ENCODE measurements at regions not wholly inside any gene's neighbourhood (a gene's known extent, or its start where the extent isn't known, plus 50 kb on each side); places are given as distances from the start of the nearest gene placed in this dataset.

DNA sequence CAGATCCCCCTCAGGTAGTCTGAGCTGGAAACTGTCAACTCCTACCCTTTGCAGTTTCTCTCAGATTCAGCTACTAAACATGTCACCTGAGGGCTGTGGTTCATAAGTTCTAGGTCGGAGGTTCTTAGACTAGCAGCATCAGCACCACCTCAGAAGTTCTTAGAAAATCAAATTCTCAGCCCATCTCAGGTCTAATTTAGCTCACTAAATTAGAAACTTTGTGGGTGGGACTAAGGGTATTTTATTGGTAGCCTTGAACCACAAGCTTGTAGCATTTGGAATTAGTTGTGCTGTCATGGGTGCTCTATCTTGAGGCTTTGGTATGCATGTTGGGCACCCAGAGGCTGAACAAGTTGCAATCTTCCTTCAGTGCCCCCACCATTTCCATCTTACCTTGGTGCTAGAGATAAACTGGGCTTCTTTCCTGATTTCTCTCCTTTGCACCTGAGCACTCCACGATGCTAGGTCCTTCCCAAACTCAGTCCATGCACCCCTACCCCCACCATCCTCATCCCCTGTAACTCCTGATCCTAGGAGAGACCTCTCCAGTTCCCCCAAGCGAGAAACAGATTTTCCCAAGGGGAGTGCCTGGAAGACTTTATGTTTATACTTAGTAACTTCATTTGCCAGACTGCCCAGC, 54.2 kb downstream of the S1PR1 start:
- H3K27me3 Mint-ChIP-seq: no peaks in the 10 kb centered on the region
- intact Hi-C loops (cut with DNase I, micrococcal nuclease): loop anchor here (1.0 to 10.0 kb wide), 11 partner anchors 53 to 912 kb away; partner anchors contain the start of gene SLC30A7 (in 1 of the 2)
- H3K36me3 Mint-ChIP-seq (ENCODE audit: low read depth): peaks cover 2% of the 10 kb centered on the region
- H3K4me1 Mint-ChIP-seq: peaks cover 86% of the 10 kb centered on the region
- peak overlapping the region; percentile 31 for H3K4me3 Mint-ChIP-seq
- DNase-seq (peak; percentile 49), ATAC-seq (peak; percentile 68)
- ChIA-PET CTCF (interaction anchor here (0.6 to 9.6 kb wide), 26 partner anchors 9 to 441 kb away, joined by 3 to 98 read pairs (median 5); no protein-coding TSS in a partner anchor), POLR2A (interaction anchor here (0.8 to 1.7 kb wide), 10 partner anchors 19 to 353 kb away, joined by 3 to 10 read pairs (median 6); no protein-coding TSS in a partner anchor)
- peak overlapping the region; percentile 94 for H3K27ac Mint-ChIP-seq
- H3K9me3 Mint-ChIP-seq (ENCODE audit: low read depth): no peaks in the 10 kb centered on the region

DNA sequence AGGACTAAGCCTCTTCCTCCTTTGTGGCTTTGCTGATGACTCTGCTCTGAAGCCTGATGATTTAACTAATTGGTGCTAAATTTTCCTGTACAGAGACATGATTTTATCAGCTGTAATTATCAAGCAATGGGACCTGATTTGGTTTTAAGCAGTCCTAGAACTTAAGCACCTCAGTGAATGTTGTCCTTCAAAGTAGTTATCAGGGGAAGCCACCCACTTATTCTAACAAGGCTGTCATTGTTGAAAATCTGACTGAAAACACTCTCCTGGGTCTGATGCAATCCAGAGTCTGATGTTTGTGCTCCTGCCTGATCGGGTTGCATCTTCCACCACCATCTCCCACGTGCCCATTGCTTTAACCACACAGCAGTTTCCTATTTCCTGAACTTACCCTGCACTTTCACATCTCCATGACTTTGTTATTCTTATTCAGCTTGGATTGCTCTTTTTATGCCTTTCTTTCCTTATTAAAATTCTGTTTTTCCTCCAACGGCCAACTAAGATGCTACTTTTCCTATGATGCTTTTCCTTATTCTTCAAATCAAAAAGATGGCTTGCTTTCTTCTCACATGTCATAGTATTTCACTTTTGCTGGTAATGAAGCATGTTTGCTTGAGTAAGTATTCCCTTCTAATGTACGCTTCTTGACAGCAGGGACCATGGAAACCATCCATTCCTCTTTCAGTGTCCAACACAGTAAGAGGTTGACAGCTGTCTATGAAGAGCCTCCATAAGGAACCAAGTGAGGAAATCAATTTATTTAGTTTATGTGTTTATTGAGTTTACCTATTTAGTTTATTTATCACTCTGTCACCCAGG, 55.0 kb downstream of the S1PR1 start:
- ChIA-PET POLR2A (interaction anchor here (1.0 to 1.7 kb wide), 7 partner anchors 18 to 353 kb away, joined by 3 to 9 read pairs (median 6); no protein-coding TSS in a partner anchor), CTCF (interaction anchor here (0.8 to 9.6 kb wide), 17 partner anchors 13 to 391 kb away, joined by 3 to 98 read pairs (median 6); no protein-coding TSS in a partner anchor)
- DNase-seq: peak; percentile 80
- H3K4me3 Mint-ChIP-seq: peak overlapping the region; percentile 27
- H3K36me3 Mint-ChIP-seq (ENCODE audit: low read depth): no peaks in the 10 kb centered on the region
- H3K27ac Mint-ChIP-seq: peak overlapping the region; percentile 94
- no peaks in the 10 kb centered on the region for H3K27me3 Mint-ChIP-seq
- ATAC-seq: peak; percentile 51
- peaks cover 82% of the 10 kb centered on the region for H3K4me1 Mint-ChIP-seq
- H3K9me3 Mint-ChIP-seq (ENCODE audit: low read depth): no peaks in the 10 kb centered on the region
- intact Hi-C loops (cut with DNase I, micrococcal nuclease): loop anchor here (1.0 to 10.0 kb wide), 11 partner anchors 53 to 913 kb away; partner anchors contain the start of gene SLC30A7 (in 1 of the 2)

DNA sequence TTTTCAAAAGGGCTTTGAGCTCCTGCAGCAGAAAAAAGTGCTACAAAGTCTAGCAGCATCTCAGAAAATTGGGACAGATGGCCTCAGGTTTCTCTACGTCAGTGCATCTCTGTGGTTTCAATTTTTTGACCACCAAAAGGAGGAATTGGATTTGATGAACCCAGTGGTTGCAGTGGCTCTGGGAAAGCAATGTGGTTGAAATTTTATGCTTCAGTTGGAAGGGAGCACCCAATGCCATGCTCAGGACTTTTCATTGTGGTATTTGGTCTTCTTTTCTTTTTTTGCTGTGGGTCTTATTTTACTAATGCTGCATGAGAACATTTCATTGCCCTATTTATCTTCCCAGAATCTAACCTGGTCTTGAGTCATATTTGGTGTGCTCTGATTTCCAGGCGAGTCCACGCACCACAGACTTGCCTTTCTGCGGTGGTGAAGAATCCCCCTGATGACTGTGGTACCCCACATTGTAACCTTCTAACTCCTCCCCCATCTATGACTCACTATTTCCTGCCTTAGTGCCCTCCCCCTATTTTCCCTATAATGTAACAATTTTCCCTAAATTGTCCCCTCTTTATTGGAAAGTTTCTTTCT, 56.7 kb downstream of the S1PR1 start:
- POLR2A ChIA-PET: no interaction called here
- Mint-ChIP-seq H3K9me3 (ENCODE audit: low read depth) (no peaks in the 10 kb centered on the region), H3K4me1 (peaks cover 83% of the 10 kb centered on the region), H3K36me3 (ENCODE audit: low read depth) (no peaks in the 10 kb centered on the region), H3K27me3 (no peaks in the 10 kb centered on the region), H3K4me3 (peak overlapping the region; percentile 43), H3K27ac (peak overlapping the region; percentile 82)
- peak; percentile 25 for ATAC-seq
- DNase-seq: peak; percentile 79
- CTCF ChIA-PET: interaction anchor here (0.6 to 9.6 kb wide), 8 partner anchors 10 to 399 kb away, joined by 3 to 98 read pairs (median 4); partner anchors contain the start of gene EXTL2
- intact Hi-C loops (cut with DNase I, micrococcal nuclease): loop anchor here (1.0 to 10.0 kb wide), 4 partner anchors 16 to 849 kb away; no protein-coding TSS in a partner anchor

DNA sequence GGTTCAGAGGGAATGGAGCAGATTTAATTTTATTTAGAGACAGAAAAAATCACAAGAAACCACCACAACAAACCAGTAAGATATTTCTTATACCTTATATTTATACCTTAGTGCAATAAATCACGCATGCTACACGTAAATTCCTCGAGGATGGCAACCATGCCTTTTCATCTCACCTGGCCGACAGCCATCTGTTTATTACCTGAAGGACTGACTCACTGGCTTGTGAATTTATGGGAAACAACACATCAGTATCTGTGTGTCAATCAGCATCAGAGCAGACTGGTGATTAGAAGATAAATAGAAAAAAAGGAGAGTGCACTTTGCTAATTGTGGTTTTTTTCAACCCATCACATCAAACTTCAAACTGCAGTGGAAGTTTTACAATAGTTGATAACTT, 58.4 kb downstream of the S1PR1 start:
- Mint-ChIP-seq H3K27ac (peak overlapping the region; percentile 23), H3K36me3 (ENCODE audit: low read depth) (no peaks in the 10 kb centered on the region), H3K4me3 (no peak overlapping the region), H3K27me3 (no peaks in the 10 kb centered on the region), H3K9me3 (ENCODE audit: low read depth) (no peaks in the 10 kb centered on the region), H3K4me1 (peaks cover 73% of the 10 kb centered on the region)
- CTCF ChIA-PET: interaction anchor here (0.8 to 2.0 kb wide), 3 partner anchors 12 to 401 kb away, joined by 3 to 4 read pairs (median 4); partner anchors contain the start of gene EXTL2
- no peak for DNase-seq
- no peak for ATAC-seq
- intact Hi-C loops (cut with DNase I, micrococcal nuclease): loop anchor here (10.0 kb wide), 1 partner anchor 850 kb away; no protein-coding TSS in a partner anchor
- POLR2A ChIA-PET: no interaction called here

DNA sequence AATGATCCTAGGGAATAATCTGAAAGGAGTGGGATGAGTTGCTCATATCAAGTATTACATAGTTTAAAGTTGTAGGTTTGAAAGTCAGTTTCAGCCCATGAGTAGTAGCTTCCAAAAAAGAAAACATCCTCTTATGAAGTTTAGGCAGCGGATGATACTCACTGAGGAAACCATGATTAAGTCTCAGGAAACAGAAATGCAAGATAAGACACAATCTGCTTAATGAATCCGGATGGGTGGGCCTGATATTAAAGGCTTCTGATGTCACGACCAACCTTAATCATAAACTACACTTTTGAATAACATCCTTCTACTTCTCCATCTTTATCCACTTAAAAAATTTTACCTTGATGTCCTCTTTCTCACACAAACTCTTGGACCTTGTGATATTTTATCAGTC, 61.8 kb downstream of the S1PR1 start:
- Mint-ChIP-seq H3K36me3 (ENCODE audit: low read depth) (no peaks in the 10 kb centered on the region), H3K4me3 (no peak overlapping the region), H3K27ac (peak overlapping the region; percentile 14), H3K9me3 (ENCODE audit: low read depth) (no peaks in the 10 kb centered on the region), H3K4me1 (peaks cover 42% of the 10 kb centered on the region), H3K27me3 (no peaks in the 10 kb centered on the region)
- ATAC-seq (no peak), DNase-seq (no peak)
- ChIA-PET CTCF (interaction anchor here (1.0 to 1.7 kb wide), 3 partner anchors 10 to 120 kb away, joined by 3 to 4 read pairs (median 3); no protein-coding TSS in a partner anchor), POLR2A (no interaction called here)
- intact Hi-C loops (cut with DNase I, micrococcal nuclease): loop anchor here (10.0 kb wide), 1 partner anchor 854 kb away; no protein-coding TSS in a partner anchor

DNA sequence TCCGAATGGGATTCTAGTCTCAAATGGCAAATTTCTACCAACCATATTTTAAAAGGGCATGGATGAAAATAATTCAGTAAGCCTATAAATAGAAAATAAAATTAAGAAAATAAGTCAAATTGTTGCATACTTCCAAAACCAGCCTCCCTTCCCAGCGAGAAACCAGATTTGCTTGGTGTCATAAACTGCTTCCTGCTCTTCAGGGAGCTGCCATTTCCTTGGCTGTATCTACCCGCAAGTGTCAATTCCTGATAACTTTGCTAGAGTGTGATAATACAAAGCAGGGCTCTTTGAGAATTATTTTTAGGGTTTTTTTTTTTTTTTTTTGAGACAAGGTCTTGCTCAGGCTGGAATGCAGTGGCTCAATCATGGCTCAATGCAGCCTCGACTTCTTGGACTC, 62.3 kb downstream of the S1PR1 start:
- no peak overlapping the region for H3K27ac Mint-ChIP-seq
- CTCF ChIA-PET: interaction anchor here (1.0 to 2.3 kb wide), 5 partner anchors 9 to 120 kb away, joined by 3 to 25 read pairs (median 4); no protein-coding TSS in a partner anchor
- H3K9me3 Mint-ChIP-seq (ENCODE audit: low read depth): no peaks in the 10 kb centered on the region
- H3K36me3 Mint-ChIP-seq (ENCODE audit: low read depth): no peaks in the 10 kb centered on the region
- ATAC-seq: no peak
- H3K4me3 Mint-ChIP-seq: no peak overlapping the region
- intact Hi-C loops (cut with DNase I, micrococcal nuclease): loop anchor here (10.0 kb wide), 1 partner anchor 854 kb away; no protein-coding TSS in a partner anchor
- H3K27me3 Mint-ChIP-seq: no peaks in the 10 kb centered on the region
- no peak for DNase-seq
- POLR2A ChIA-PET: no interaction called here
- H3K4me1 Mint-ChIP-seq: peaks cover 37% of the 10 kb centered on the region

DNA sequence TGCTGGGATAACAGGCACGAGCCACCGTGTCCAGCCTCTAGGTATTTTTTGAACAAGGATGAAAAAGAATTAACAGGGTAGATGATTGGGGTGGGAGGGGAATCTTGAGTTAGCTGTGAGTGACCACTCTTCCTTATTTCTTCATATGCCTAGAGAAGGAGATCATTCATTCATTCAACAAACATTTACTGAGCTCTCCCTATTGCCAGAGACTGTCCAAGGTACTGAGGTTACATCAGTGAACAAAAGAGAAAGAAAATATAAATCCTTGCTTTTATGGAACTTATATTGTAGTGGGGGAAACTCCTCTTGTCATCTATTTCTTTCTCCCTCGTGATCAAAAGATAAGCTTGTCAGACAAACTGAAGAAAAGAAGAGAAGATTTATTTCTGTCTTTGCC, 62.9 kb downstream of the S1PR1 start:
- Mint-ChIP-seq H3K27ac (no peak overlapping the region), H3K36me3 (ENCODE audit: low read depth) (no peaks in the 10 kb centered on the region), H3K9me3 (ENCODE audit: low read depth) (no peaks in the 10 kb centered on the region), H3K27me3 (no peaks in the 10 kb centered on the region), H3K4me1 (peaks cover 37% of the 10 kb centered on the region), H3K4me3 (no peak overlapping the region)
- ChIA-PET POLR2A (interaction anchor here (0.7 kb wide), 1 partner anchor 187 kb away, joined by 3 read pairs; no protein-coding TSS in a partner anchor), CTCF (interaction anchor here (0.8 to 2.3 kb wide), 7 partner anchors 9 to 379 kb away, joined by 3 to 25 read pairs (median 4); no protein-coding TSS in a partner anchor)
- intact Hi-C loops (cut with DNase I, micrococcal nuclease): loop anchor here (10.0 kb wide), 1 partner anchor 855 kb away; no protein-coding TSS in a partner anchor
- DNase-seq (no peak), ATAC-seq (no peak)

DNA sequence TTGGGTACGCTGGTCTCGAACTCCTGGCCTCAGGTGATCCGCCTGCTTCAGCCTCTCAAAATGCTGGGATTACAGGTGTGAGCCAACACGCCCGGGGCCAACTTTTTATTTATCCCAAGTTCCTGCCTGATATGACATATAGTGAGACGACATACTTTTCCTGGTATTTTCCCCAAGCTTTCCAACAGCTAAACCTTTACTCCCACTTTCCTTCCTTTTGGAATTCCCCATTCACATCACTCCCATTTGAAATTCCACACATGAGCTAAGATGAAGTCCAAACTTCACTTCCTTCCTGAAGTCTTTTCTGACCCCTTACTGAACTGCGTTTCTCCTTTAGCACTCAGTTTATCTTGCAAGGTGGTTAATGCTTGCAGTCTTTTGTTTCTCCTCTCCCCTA, 64.1 kb downstream of the S1PR1 start:
- DNase-seq (no peak), ATAC-seq (no peak)
- H3K36me3 Mint-ChIP-seq (ENCODE audit: low read depth): no peaks in the 10 kb centered on the region
- intact Hi-C loops (cut with DNase I, micrococcal nuclease): no loop called here
- peaks cover 25% of the 10 kb centered on the region for H3K4me1 Mint-ChIP-seq
- H3K9me3 Mint-ChIP-seq (ENCODE audit: low read depth): no peaks in the 10 kb centered on the region
- ChIA-PET CTCF (interaction anchor here (1.2 to 2.3 kb wide), 2 partner anchors 9 to 392 kb away, joined by 3 to 25 read pairs; no protein-coding TSS in a partner anchor), POLR2A (no interaction called here)
- H3K27ac Mint-ChIP-seq: no peak overlapping the region
- H3K4me3 Mint-ChIP-seq: no peak overlapping the region
- no peaks in the 10 kb centered on the region for H3K27me3 Mint-ChIP-seq

DNA sequence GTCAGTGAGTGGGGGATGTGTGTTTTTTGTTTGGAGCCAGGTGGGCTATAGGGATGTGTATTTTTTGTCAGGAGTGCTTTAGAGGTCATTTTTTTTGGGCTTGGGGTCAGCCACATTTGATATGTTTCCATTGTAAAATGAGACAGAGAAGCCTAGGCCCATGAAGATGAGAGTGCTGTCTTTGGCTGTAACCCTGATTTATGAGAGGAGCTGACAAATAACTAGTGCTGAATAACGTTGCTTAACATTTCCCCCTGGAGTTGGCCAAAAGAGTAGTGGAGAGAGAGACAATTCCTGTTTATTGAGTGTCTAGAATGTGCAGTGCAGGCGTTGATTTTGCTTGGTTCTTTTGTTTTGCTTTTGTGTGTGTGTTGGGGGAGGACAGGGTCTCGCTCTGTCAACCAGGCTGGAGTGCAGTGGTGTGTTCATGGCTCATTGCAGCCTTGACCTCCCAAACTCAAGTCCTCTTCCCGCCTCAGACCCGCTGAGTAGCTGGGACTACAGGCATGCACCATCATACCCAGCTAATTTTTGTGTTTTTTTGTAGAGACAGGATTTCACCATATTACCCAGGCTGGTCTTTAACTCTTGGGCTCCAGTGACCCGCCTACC, 64.7 kb downstream of the S1PR1 start:
- no peak overlapping the region for H3K4me3 Mint-ChIP-seq
- DNase-seq (no peak), ATAC-seq (no peak)
- intact Hi-C loops (cut with DNase I, micrococcal nuclease): no loop called here
- ChIA-PET CTCF (interaction anchor here (0.5 to 2.8 kb wide), 5 partner anchors 8 to 142 kb away, joined by 3 to 25 read pairs (median 4); no protein-coding TSS in a partner anchor), POLR2A (no interaction called here)
- H3K4me1 Mint-ChIP-seq: peaks cover 21% of the 10 kb centered on the region
- no peaks in the 10 kb centered on the region for H3K36me3 Mint-ChIP-seq (ENCODE audit: low read depth)
- no peaks in the 10 kb centered on the region for H3K9me3 Mint-ChIP-seq (ENCODE audit: low read depth)
- H3K27ac Mint-ChIP-seq: no peak overlapping the region
- no peaks in the 10 kb centered on the region for H3K27me3 Mint-ChIP-seq

DNA sequence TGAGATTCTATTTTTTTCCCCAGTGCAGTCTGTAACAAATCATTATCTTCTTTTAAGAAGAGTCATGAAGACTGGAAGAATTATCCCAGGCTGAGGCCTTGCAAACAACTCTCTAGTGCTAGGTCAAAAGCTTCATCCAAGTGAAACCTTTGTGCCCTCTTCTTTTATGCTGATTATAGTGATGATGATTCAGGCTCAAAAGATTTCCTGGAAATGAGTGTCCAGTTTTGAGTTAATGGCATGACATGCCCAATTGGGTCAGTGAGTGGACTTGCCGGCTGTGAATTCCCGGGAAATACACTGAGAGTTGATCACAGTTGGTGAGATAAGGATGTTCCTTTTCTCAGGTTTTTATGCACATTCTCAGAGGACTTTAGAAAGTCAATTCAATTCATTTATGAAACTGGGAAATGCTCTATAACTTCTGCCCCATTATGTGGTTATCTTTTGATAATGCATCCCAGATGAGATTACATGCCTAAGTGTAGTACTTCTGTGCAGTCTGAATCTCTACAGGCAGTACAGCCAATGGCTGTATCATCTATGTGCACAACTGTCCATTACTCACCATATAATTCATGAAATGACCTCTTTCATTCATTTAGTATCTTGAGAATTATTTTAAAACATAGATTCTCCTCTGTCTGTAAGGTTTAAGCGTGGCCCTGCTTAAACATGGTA, 66.2 kb downstream of the S1PR1 start:
- Mint-ChIP-seq H3K4me3 (no peak overlapping the region), H3K9me3 (ENCODE audit: low read depth) (no peaks in the 10 kb centered on the region), H3K27me3 (no peaks in the 10 kb centered on the region), H3K4me1 (peaks cover 20% of the 10 kb centered on the region), H3K36me3 (ENCODE audit: low read depth) (no peaks in the 10 kb centered on the region), H3K27ac (no peak overlapping the region)
- DNase-seq (no peak), ATAC-seq (no peak)
- intact Hi-C loops (cut with DNase I, micrococcal nuclease): no loop called here
- ChIA-PET POLR2A (no interaction called here), CTCF (interaction anchor here (2.8 kb wide), 1 partner anchor 15 kb away, joined by 9 read pairs; no protein-coding TSS in a partner anchor)
